Activated T-helper 2 cell treated with anti-CD3 and anti-CD28 coated beads, Interferon-gamma antibody, Interleukin-2, Interleukin-4, amounts not matched to agents 10 μg/mL and 5 μg/mL and 100 μg/mL, durations not matched to agents 14 hours and 24 hours and 36 hours (primary cell): ENCODE measurements at regions not wholly inside any gene's neighbourhood (a gene's known extent, or its start where the extent isn't known, plus 50 kb on each side); places are given as distances from the start of the nearest gene placed in this dataset.

Experiments used
- DNase-seq: peaks from one replicate; pipeline ENCODE4 v3.0.0; 2021; ENCODE audit warnings: low spot score
- H3K27ac Mint-ChIP-seq: one replicate; pipeline ENCODE4 v1.8.0; 2021; ENCODE audit warnings: mixed read lengths
- H3K27me3 Mint-ChIP-seq: one replicate; pipeline ENCODE4 v1.8.0; 2021; ENCODE audit warnings: low read depth, mixed read lengths
- H3K36me3 Mint-ChIP-seq: one replicate; pipeline ENCODE4 v1.8.0; 2021; ENCODE audit warnings: low read depth, mixed read lengths
- H3K4me1 Mint-ChIP-seq: one replicate; pipeline ENCODE4 v1.8.0; 2021; ENCODE audit warnings: low read depth, mixed read lengths
- H3K4me3 Mint-ChIP-seq: one replicate; pipeline ENCODE4 v1.8.0; 2021; ENCODE audit warnings: low read depth, mild to moderate bottlenecking, moderate library complexity, mixed read lengths
- H3K9me3 Mint-ChIP-seq: one replicate; pipeline ENCODE4 v1.8.0; 2021; ENCODE audit warnings: mixed read lengths
- intact Hi-C: fragments of 100-400 bp; cut with micrococcal nuclease; formaldehyde crosslinking; loops from one replicate; pipeline ENCODE4 v1.15.1; 2023

GRCh38 chr15:38886315-38887163 lies 321.9 kb upstream of the RASGRP1 start:
- Mint-ChIP-seq H3K27ac (no peak overlapping the region), H3K27me3 (peaks cover 2% of the 10 kb centered on the region), H3K4me3 (no peak overlapping the region), H3K4me1 (peaks cover 1% of the 10 kb centered on the region), H3K9me3 (no peaks in the 10 kb centered on the region), H3K36me3 (no peaks in the 10 kb centered on the region)
- intact Hi-C loops = no loop called here
- DNase-seq = no peak

GRCh38 chr15:38888701-38889221 lies 324.1 kb upstream of the RASGRP1 start:
- peaks cover 1% of the 10 kb centered on the region for H3K4me1 Mint-ChIP-seq
- no peak overlapping the region for H3K27ac Mint-ChIP-seq
- intact Hi-C loops = no loop called here
- H3K27me3 Mint-ChIP-seq = no peaks in the 10 kb centered on the region
- no peak for DNase-seq
- no peaks in the 10 kb centered on the region for H3K36me3 Mint-ChIP-seq
- no peak overlapping the region for H3K4me3 Mint-ChIP-seq
- no peaks in the 10 kb centered on the region for H3K9me3 Mint-ChIP-seq

- Mint-ChIP-seq H3K27ac (no peak overlapping the region), H3K27me3 (no peaks in the 10 kb centered on the region), H3K4me3 (no peak overlapping the region), H3K9me3 (no peaks in the 10 kb centered on the region), H3K4me1 (no peaks in the 10 kb centered on the region), H3K36me3 (no peaks in the 10 kb centered on the region)
- intact Hi-C loops = no loop called here
- DNase-seq = no peak
Observed at GRCh38 chr15:38890194-38890593, 325.6 kb upstream of the RASGRP1 start.

GRCh38 chr15:38893925-38894242 lies 329.3 kb upstream of the RASGRP1 start:
- no peak overlapping the region for H3K27ac Mint-ChIP-seq
- no peaks in the 10 kb centered on the region for H3K27me3 Mint-ChIP-seq
- H3K4me1 Mint-ChIP-seq = no peaks in the 10 kb centered on the region
- no peak overlapping the region for H3K4me3 Mint-ChIP-seq
- intact Hi-C loops = no loop called here
- H3K9me3 Mint-ChIP-seq = no peaks in the 10 kb centered on the region
- DNase-seq = no peak
- no peaks in the 10 kb centered on the region for H3K36me3 Mint-ChIP-seq

GRCh38 chr15:38894243-38894948 lies 329.8 kb upstream of the RASGRP1 start:
- intact Hi-C loops = no loop called here
- no peaks in the 10 kb centered on the region for H3K9me3 Mint-ChIP-seq
- H3K27me3 Mint-ChIP-seq = no peaks in the 10 kb centered on the region

GRCh38 chr15:38895326-38896255 lies 331.0 kb upstream of the RASGRP1 start:
- Mint-ChIP-seq H3K9me3 (no peaks in the 10 kb centered on the region), H3K27me3 (no peaks in the 10 kb centered on the region), H3K27ac (no peak overlapping the region), H3K4me3 (no peak overlapping the region), H3K36me3 (no peaks in the 10 kb centered on the region), H3K4me1 (no peaks in the 10 kb centered on the region)
- intact Hi-C loops = no loop called here
- DNase-seq = no peak

More at GRCh38 chr15:38894243-38894948, 329.8 kb upstream of the RASGRP1 start:
- H3K27ac Mint-ChIP-seq = no peak overlapping the region
- H3K36me3 Mint-ChIP-seq = no peaks in the 10 kb centered on the region
- no peak for DNase-seq
- H3K4me3 Mint-ChIP-seq = no peak overlapping the region
- no peaks in the 10 kb centered on the region for H3K4me1 Mint-ChIP-seq

GRCh38 chr15:38896647-38897046 lies 332.0 kb upstream of the RASGRP1 start:
- Mint-ChIP-seq H3K27ac (no peak overlapping the region), H3K4me3 (no peak overlapping the region)

GRCh38 chr15:38897551-38897950 lies 332.9 kb upstream of the RASGRP1 start:
- Mint-ChIP-seq H3K27ac (no peak overlapping the region), H3K36me3 (no peaks in the 10 kb centered on the region), H3K4me1 (no peaks in the 10 kb centered on the region), H3K9me3 (no peaks in the 10 kb centered on the region), H3K4me3 (no peak overlapping the region), H3K27me3 (no peaks in the 10 kb centered on the region)
- intact Hi-C loops = no loop called here
- no peak for DNase-seq

More at GRCh38 chr15:38896647-38897046, 332.0 kb upstream of the RASGRP1 start:
- DNase-seq = no peak
- no peaks in the 10 kb centered on the region for H3K36me3 Mint-ChIP-seq
- no peaks in the 10 kb centered on the region for H3K9me3 Mint-ChIP-seq
- H3K4me1 Mint-ChIP-seq = no peaks in the 10 kb centered on the region
- intact Hi-C loops = no loop called here
- H3K27me3 Mint-ChIP-seq = no peaks in the 10 kb centered on the region

- intact Hi-C loops = no loop called here
- no peak overlapping the region for H3K27ac Mint-ChIP-seq
- no peak for DNase-seq
- no peaks in the 10 kb centered on the region for H3K9me3 Mint-ChIP-seq
- no peaks in the 10 kb centered on the region for H3K27me3 Mint-ChIP-seq
- H3K4me1 Mint-ChIP-seq = no peaks in the 10 kb centered on the region
- H3K36me3 Mint-ChIP-seq = no peaks in the 10 kb centered on the region
- H3K4me3 Mint-ChIP-seq = no peak overlapping the region
Observed at GRCh38 chr15:38898236-38898635, 333.6 kb upstream of the RASGRP1 start.

- Mint-ChIP-seq H3K4me3 (no peak overlapping the region), H3K4me1 (no peaks in the 10 kb centered on the region), H3K27me3 (no peaks in the 10 kb centered on the region), H3K27ac (no peak overlapping the region), H3K9me3 (no peaks in the 10 kb centered on the region), H3K36me3 (no peaks in the 10 kb centered on the region)
- DNase-seq = no peak
- intact Hi-C loops = no loop called here
Observed at GRCh38 chr15:38899300-38899699, 334.7 kb upstream of the RASGRP1 start.

- H3K27me3 Mint-ChIP-seq = peaks cover 5% of the 10 kb centered on the region
- no peaks in the 10 kb centered on the region for H3K4me1 Mint-ChIP-seq
- intact Hi-C loops = no loop called here
- no peaks in the 10 kb centered on the region for H3K36me3 Mint-ChIP-seq
- no peak for DNase-seq
- no peaks in the 10 kb centered on the region for H3K9me3 Mint-ChIP-seq
- no peak overlapping the region for H3K27ac Mint-ChIP-seq
- no peak overlapping the region for H3K4me3 Mint-ChIP-seq
Observed at GRCh38 chr15:38904298-38904697, 339.7 kb upstream of the RASGRP1 start.

- Mint-ChIP-seq H3K4me3 (no peak overlapping the region), H3K9me3 (no peaks in the 10 kb centered on the region), H3K27ac (no peak overlapping the region), H3K36me3 (no peaks in the 10 kb centered on the region), H3K27me3 (peaks cover 7% of the 10 kb centered on the region), H3K4me1 (no peaks in the 10 kb centered on the region)
- DNase-seq = no peak
- intact Hi-C loops = no loop called here
Observed at GRCh38 chr15:38905632-38906031, 341.0 kb upstream of the RASGRP1 start.
